HG03103 (cell line): ENCODE measurements at regions not wholly inside any gene's neighbourhood (a gene's known extent, or its start where the extent isn't known, plus 50 kb on each side); places are given as distances from the start of the nearest gene placed in this dataset.
"Not testable (repeated sequence)": the region's sequence is repeated elsewhere in the genome, so short reads cannot be mapped to it uniquely, and the experiment has no call there.

Experiments used
- ATAC-seq: cut with Tn5 transposase; IDR thresholded peaks from one replicate; pipeline ENCODE4 v1.9.1; 2021; ENCODE audit warnings: low read depth; ENCODE audit not compliant: unreplicated experiment

GRCh38 chr2:224121406-224122067, 82.5 kb upstream of the SERPINE2 start:
- no peak for ATAC-seq

DNA sequence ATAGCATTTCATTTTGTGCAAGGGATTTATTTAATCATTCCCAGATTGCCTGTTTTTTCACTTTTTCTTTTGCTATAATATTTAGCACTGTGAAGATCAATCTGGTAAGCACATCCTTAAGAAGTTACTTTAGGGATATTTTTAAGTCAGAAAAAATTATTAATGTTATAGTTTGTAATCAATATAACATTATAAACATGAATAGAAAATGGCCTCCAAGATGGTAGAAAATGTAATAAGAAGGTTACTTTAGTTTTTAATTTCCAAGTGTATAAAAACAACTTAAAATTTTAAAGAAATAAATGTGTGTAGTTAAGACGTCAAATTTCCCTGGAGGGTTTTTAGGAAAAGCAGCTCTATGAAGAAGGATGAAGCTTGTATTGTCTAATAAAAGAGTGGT, 81.9 kb upstream of the SERPINE2 start:
- ATAC-seq: no peak

DNA sequence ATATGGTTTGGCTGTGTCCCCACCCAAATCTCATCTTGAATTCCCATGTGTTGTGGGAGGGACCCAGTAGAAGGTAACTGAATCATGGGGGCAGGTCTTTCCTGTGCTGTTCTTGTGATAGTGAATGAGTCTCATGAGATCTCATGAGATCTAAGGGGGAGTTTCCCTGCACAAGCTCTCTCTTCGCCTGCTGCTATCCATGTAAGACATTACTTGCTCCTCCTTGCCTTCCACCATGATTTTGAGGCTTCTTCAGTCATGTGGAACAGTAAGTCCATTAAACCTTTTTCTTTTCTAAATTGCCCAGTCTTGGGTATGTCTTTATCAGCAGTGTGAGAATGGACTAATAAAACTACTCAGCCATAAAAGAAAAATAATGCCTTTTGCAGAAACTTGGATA, 80.8 kb upstream of the SERPINE2 start:
- not testable (repeated sequence) for ATAC-seq

- no peak for ATAC-seq
These were observed 75.3 kb upstream of the SERPINE2 start for GRCh38 chr2:224114428-224114827.

GRCh38 chr2:224113930-224114329, 74.8 kb upstream of the SERPINE2 start:
- ATAC-seq: not testable (repeated sequence)

DNA sequence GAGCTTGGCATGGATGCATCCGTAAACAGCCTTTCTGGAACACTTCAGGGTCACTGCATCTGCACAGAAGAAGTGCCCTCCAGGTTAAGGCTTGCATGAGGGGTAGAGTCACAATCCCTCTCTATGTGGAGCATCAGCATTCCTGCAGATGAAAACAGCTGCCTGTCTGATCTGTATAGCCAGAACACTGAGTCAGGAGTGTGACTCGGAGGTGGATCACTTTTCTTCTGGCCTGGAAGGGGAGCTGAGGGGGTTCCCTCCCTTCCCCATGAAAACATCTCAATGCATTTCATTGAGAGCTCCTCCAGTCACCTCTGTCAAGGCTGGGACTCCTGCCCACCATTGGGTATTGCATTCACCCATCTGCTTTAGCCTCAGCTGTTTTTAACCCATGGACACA, 72.5 kb upstream of the SERPINE2 start:
- ATAC-seq: no peak

DNA sequence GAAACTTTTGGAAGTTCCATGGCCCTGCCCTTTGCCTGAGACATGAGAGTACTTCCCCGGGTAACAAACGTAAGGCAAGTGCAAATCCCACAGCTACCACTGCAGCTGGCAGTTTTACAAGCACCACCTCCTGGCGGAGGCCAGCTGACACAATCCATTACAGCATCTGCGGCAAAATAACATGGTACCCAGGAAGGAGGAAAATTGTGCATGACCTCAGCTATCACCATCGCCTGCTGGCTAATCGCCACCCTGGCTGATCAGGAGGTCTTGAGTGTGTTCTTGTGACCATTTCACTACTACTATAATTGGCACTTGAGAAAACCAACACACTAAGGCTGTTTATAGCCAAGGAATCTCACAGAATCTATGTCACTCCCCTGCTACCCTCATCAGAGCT, 71.7 kb upstream of the SERPINE2 start:
- no peak for ATAC-seq

DNA sequence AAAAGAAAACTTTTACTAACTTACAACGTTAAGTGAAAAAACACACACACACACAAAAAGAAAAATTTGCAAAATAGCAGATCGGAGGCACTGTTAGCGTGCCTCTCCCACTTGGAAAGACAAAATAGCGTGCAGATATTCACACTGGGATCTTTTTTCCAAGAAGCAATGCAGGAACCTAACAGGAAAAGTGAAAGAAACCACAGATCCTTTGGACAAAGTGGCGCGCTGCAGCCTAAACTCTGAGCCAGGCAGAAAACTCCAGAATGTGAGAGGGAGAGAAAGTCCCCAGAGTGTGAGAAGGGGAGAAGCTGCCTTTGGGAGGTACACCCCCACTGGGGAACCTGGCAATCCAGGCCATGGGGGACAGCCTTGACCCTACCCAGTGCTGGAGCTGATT, 70.7 kb upstream of the SERPINE2 start:
- no peak for ATAC-seq

DNA sequence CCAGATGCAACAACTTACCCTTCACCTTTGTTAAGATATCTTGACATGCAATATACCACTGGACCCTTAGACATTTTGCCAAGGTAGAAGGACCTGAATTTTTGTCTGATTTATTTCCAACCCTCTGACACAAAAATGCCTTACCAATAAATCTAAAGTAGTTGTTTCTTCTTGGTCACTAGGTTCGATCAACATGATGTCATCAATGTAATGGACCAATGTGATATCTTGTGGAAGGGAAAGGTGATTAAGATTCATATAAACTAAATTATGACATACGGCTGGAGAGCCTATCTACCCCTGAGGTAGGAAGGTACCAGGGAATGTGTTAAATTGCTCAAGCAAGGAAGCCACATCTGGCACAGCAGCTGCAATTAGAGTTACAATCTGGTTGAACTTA, 67.7 kb upstream of the SERPINE2 start:
- ATAC-seq: no peak

DNA sequence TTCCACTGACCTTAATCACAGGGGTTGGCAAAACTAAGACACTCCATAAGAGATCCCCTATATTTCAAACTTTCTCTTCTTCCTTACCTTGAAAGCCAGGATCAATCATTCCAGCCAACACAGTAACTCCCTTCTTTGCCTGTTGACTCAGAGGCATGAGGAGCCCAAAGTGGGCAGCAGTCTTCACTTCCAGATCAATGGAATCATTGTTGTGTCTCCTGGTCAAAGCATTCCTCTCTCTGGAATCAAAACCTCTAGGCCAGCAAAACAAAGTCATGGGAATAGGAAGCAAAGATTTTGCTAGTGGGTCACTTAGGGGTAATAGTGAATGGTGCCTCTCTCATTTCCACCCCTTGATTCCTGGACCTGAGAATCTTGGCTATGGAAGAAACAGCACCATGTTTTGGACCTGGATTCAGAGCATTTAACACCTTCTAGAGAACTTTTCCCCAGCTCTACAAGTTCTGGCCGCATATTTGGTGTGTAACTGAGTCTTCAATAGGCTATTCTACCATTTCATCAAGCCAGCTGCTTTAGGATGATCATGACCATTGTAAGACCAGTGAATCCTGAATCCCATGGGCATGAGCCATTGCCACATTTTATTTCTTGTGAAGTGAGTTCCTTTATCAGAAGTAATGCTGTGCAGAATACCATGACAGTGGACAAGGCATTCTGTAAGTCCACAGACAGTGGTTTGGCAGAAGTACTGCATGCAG, 65.7 kb upstream of the SERPINE2 start:
- no peak for ATAC-seq

DNA sequence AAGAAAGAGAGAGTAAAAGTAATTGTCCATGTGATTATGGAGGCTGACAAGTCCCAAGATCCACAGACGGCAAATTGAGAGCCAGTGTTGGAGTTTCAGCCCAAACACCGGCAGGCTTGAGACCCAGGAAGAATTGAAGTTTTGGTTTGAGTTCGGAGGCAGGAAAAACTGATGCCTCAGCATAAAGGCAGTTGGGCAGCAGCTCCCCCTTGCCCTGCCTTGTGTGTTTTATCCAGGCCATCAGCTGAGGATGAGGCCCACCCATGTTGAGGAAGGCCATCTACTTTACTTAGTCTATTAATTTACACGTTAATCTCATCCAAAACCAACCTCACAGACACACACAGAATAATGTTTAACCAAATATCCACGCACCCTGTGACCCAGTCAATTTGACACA, 64.6 kb upstream of the SERPINE2 start:
- ATAC-seq: no peak

GRCh38 chr2:224102991-224103390, 63.9 kb upstream of the SERPINE2 start:
- ATAC-seq: no peak

- no peak for ATAC-seq
These were observed 62.9 kb upstream of the SERPINE2 start for GRCh38 chr2:224101820-224102630.

DNA sequence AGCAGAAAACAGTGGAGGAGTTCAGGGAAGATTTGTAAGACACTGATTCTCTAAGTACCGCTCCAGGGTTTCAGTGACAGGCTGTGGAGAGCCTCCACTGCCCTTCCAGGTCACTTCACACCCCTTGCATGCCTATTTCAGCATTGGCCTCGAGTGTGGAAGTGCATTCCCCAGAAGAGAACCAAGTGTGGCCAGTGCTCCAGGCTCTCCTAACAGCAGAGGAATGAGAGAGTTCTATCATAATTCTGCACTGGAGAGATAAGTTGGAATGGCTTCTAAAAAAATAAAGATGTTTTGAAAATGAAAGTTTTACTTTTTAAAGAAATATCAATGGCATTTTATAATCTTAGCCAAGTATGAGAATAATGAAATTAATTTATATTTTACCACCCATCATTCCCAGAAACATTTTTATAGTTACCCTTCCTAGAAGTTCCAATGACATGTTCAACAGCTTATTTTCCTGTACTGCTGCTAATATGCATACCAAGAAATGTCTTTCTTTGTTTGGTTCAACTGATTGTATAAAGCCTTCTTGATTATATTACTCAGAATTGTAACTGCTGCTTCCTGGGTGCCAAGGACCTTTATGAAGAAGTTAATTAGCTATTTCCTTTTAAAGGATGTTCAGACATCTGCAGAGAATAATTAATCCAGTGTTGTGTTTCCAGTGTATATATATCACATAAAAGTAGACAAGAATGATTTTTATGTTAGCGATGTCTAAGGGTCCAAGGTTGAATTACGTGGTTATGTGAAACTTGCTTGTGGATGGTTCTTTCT, 61.0 kb upstream of the SERPINE2 start:
- ATAC-seq: no peak

GRCh38 chr2:224098481-224099230, 59.6 kb upstream of the SERPINE2 start:
- ATAC-seq: no peak

DNA sequence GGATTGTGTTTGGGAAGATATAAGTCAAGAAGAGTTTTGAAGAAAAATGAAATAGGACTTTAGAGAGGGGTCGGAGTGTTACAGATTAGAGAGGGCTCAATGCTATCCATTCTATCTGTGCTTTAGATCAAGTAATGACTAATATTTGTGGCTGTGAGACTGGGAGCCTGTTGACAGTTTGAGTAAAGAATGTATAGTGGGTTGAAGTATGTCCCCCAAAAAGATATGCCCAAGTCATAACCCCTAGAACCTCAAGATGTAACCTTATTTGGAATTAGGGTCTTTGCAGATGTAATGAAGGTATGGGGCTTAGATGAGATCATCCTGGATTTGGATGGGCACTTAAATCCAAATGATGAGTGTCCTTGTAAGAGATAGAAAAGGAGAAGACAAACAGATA, 55.3 kb upstream of the SERPINE2 start:
- ATAC-seq: no peak

- not testable (repeated sequence) for ATAC-seq
These were observed 52.6 kb upstream of the SERPINE2 start for GRCh38 chr2:224091671-224092070.

GRCh38 chr2:224089606-224090005, 50.5 kb upstream of the SERPINE2 start:
- ATAC-seq: not testable (repeated sequence)
